ENCODE measurements at regions not wholly inside any gene's neighbourhood (a gene's known extent, or its start where the extent isn't known, plus 50 kb on each side); places are given as distances from the start of the nearest gene placed in this dataset.

- ChIA-PET POLR2A (no interaction called here), CTCF (no interaction called here)
- no peak for TF ChIP-seq CTCF (IDR thresholded peaks at IDR 0.05; ENCODE audit: insufficient read depth, low read length, missing control alignments)
- H3K4me3 ChIP-seq (ENCODE audit: low read depth, low read length) = no peak overlapping the region
- no peak for DNase-seq (ENCODE audit: low read depth, low spot score)
These were observed 204.0 kb upstream of the LRRC3B start for GRCh38 chr3:26418553-26418952.

GRCh38 chr3:26422415-26422814, 200.2 kb upstream of the LRRC3B start:
- no peak overlapping the region for H3K4me3 ChIP-seq (ENCODE audit: low read depth, low read length)
- POLR2A ChIA-PET = no interaction called here
- TF ChIP-seq CTCF (IDR thresholded peaks at IDR 0.05; ENCODE audit: insufficient read depth, low read length, missing control alignments) = no peak
- no peak for DNase-seq (ENCODE audit: low read depth, low spot score)
- CTCF ChIA-PET = no interaction called here

GRCh38 chr3:26425076-26425475, 197.5 kb upstream of the LRRC3B start:
- no peak for DNase-seq (ENCODE audit: low read depth, low spot score)
- POLR2A ChIA-PET = no interaction called here
- no peak for TF ChIP-seq CTCF (IDR thresholded peaks at IDR 0.05; ENCODE audit: insufficient read depth, low read length, missing control alignments)
- no peak overlapping the region for H3K4me3 ChIP-seq (ENCODE audit: low read depth, low read length)
- CTCF ChIA-PET = no interaction called here

- no peak overlapping the region for H3K4me3 ChIP-seq (ENCODE audit: low read depth, low read length)
- ChIA-PET CTCF (no interaction called here), POLR2A (no interaction called here)
- TF ChIP-seq CTCF (IDR thresholded peaks at IDR 0.05; ENCODE audit: insufficient read depth, low read length, missing control alignments) = no peak
- DNase-seq (ENCODE audit: low read depth, low spot score) = no peak
These were observed 193.6 kb upstream of the LRRC3B start for GRCh38 chr3:26428992-26429391.

- no peak for TF ChIP-seq CTCF (IDR thresholded peaks at IDR 0.05; ENCODE audit: insufficient read depth, low read length, missing control alignments)
- POLR2A ChIA-PET = no interaction called here
These were observed 184.9 kb upstream of the LRRC3B start for GRCh38 chr3:26437678-26438077.

GRCh38 chr3:26438325-26438940, 184.1 kb upstream of the LRRC3B start:
- no peak for DNase-seq (ENCODE audit: low read depth, low spot score)
- H3K4me3 ChIP-seq (ENCODE audit: low read depth, low read length) = no peak overlapping the region
- TF ChIP-seq CTCF (IDR thresholded peaks at IDR 0.05; ENCODE audit: insufficient read depth, low read length, missing control alignments) = no peak
- POLR2A ChIA-PET = no interaction called here
- CTCF ChIA-PET = no interaction called here

More at GRCh38 chr3:26437678-26438077, 184.9 kb upstream of the LRRC3B start:
- CTCF ChIA-PET = no interaction called here
- no peak overlapping the region for H3K4me3 ChIP-seq (ENCODE audit: low read depth, low read length)
- no peak for DNase-seq (ENCODE audit: low read depth, low spot score)
